Immature natural killer cell (primary cell): ENCODE measurements at regions not wholly inside any gene's neighbourhood (a gene's known extent, or its start where the extent isn't known, plus 50 kb on each side); places are given as distances from the start of the nearest gene placed in this dataset.
"Not testable (repeated sequence)": the region's sequence is repeated elsewhere in the genome, so short reads cannot be mapped to it uniquely, and the experiment has no call there.

ENCODE experiments used
- DNase-seq, 3 donors: peaks; one replicate each; pipeline ENCODE4 v3.0.0; 2022; ENCODE audit warnings: mixed read lengths in 1 of 3
- H3K27ac Mint-ChIP-seq, 6 donors: one replicate each; pipeline ENCODE4 v1.8.0; 2020; ENCODE audit warnings: mixed read lengths in 6 of 6, mild to moderate bottlenecking in 5 of 6, inconsistent platforms in 4 of 6, moderate library complexity in 3 of 6
- H3K27me3 Mint-ChIP-seq, 3 donors: one replicate each; pipeline ENCODE4 v1.8.0; 2020 to 2021; ENCODE audit warnings: low read depth in 3 of 3, mild to moderate bottlenecking in 3 of 3, mixed read lengths in 3 of 3, moderate library complexity in 3 of 3, inconsistent platforms in 1 of 3
- H3K36me3 Mint-ChIP-seq, 3 donors: one replicate each; pipeline ENCODE4 v1.8.0; 2020; ENCODE audit warnings: mixed read lengths in 3 of 3, inconsistent platforms in 2 of 3, mild to moderate bottlenecking in 2 of 3
- H3K4me1 Mint-ChIP-seq, 2 donors: one replicate each; pipeline ENCODE4 v1.8.0; 2020; ENCODE audit warnings: inconsistent platforms in 2 of 2, mild to moderate bottlenecking in 2 of 2, mixed read lengths in 2 of 2, moderate library complexity in 1 of 2
- H3K4me3 Mint-ChIP-seq, 5 donors: one replicate each; pipeline ENCODE4 v1.8.0; 2020; ENCODE audit warnings: mild to moderate bottlenecking in 5 of 5, mixed read lengths in 5 of 5, inconsistent platforms in 3 of 5, moderate library complexity in 3 of 5
- H3K9me3 Mint-ChIP-seq, 6 donors: one replicate each; pipeline ENCODE4 v1.8.0; 2020; ENCODE audit warnings: mild to moderate bottlenecking in 6 of 6, mixed read lengths in 6 of 6, inconsistent platforms in 4 of 6, moderate library complexity in 3 of 6

DNA sequence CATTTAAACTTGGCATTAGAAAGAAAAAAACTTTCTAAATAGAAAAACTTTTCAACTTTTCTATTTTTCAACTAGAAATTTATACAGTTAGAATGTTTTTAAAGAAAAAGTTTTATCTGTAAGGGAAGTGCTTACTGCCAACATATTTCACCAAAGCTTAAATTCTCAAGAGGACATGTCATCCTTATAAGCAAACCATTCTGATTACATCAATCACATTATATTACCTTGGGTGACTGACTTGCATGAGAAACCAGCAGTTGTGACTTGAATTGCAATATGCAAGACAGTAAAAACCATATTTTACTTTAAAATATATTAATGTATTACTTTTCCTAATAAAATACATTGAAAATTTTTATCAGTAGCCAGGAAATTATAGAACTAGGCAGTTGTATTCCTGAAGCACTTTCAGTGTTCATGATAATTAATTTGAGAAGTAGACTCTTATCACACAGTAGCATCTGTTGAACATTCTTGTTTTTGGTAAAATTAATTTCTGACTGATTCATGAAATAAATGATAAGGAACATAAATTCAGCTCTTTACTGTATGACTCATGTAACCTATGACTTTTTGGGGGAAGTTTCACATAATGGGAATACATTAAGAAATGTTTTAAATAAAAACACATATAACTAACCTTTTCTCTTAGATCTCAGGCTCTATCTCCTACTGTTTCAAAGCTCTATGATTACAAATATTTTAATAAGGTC lies 345.0 kb upstream of the CCDC179 start:
- Mint-ChIP-seq H3K4me3 (no peak overlapping the region), H3K9me3 (peaks cover 0 to 5% (median under 1%) of the 10 kb centered on the region in 6 donors), H3K27ac (no peak overlapping the region), H3K36me3 (peaks cover 0 to 10% (median 5%) of the 10 kb centered on the region in 3 donors), H3K4me1 (peaks cover 2 to 14% of the 10 kb centered on the region in 2 donors), H3K27me3 (no peaks in the 10 kb centered on the region)
- no peak for DNase-seq

DNA sequence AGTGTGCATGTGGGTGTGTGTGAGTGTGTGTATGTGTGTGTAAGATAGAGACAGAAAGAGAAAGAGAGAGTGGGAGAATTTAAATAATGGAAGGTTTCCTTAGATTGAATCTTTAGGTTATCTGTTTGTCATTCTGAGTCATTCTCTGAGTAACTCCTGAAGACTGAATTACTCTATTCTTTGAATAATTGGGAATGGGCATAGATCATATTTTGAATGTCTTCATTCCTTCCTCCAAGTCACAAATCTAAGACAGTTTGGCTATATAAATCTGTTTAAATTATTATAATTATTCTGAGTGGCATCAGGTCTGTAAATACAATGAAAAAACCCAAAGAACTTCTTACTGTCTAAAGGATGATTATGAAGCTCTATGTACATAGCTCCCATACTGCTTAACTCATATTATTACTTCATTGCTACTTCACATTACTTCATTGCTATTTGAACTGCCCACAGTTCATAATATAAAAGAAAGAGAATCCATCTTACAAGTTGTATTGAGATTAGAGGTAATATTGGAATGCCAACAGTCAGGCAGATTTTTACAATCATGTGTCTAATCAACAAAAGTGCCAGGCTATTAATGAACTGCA lies 346.6 kb upstream of the CCDC179 start:
- Mint-ChIP-seq H3K9me3 (peaks cover 0 to 5% (median 0%) of the 10 kb centered on the region in 6 donors), H3K36me3 (peaks cover 0 to 8% (median 7%) of the 10 kb centered on the region in 3 donors), H3K4me1 (peaks cover 2 to 14% of the 10 kb centered on the region in 2 donors), H3K27me3 (no peaks in the 10 kb centered on the region), H3K4me3 (no peak overlapping the region), H3K27ac (no peak overlapping the region)
- no peak for DNase-seq

- no peak overlapping the region for H3K4me3 Mint-ChIP-seq
- peaks cover 0 to 3% (median 0%) of the 10 kb centered on the region in 6 donors for H3K9me3 Mint-ChIP-seq
- H3K36me3 Mint-ChIP-seq = peaks cover 0 to 11% (median 5%) of the 10 kb centered on the region in 3 donors
- peaks cover 0 to 4% (median under 1%) of the 10 kb centered on the region in 3 donors for H3K27me3 Mint-ChIP-seq
- no peak for DNase-seq
- no peak overlapping the region for H3K27ac Mint-ChIP-seq
- H3K4me1 Mint-ChIP-seq = peaks cover 2 to 14% of the 10 kb centered on the region in 2 donors
Observed at GRCh38 chr11:23211221-23211620, 350.9 kb upstream of the CCDC179 start.

DNA sequence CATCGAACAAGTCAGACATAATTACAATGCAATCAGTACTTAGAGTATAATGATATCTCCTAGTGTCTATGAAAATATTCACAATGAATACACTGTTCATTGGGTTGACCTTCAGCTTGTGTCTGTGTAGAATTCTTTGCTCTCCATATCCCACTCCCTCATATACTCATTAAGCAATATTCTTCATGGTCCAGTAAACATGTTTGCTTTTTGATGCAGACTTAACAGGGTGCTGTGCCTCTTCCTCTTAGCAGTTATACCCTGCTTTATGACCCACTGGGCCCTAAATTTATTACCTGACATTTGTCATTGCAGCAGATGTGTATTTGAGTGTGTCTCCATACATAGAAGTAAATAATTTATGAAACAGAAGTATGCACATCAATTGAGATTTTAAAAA lies 352.5 kb upstream of the CCDC179 start:
- Mint-ChIP-seq H3K9me3 (peaks cover 0 to 8% (median 0%) of the 10 kb centered on the region in 6 donors), H3K27ac (no peak overlapping the region), H3K27me3 (peaks cover 1 to 4% (median 2%) of the 10 kb centered on the region in 3 donors), H3K36me3 (peaks cover 0 to 11% (median 5%) of the 10 kb centered on the region in 3 donors), H3K4me3 (no peak overlapping the region), H3K4me1 (peaks cover 2 to 14% of the 10 kb centered on the region in 2 donors)
- no peak for DNase-seq

DNA sequence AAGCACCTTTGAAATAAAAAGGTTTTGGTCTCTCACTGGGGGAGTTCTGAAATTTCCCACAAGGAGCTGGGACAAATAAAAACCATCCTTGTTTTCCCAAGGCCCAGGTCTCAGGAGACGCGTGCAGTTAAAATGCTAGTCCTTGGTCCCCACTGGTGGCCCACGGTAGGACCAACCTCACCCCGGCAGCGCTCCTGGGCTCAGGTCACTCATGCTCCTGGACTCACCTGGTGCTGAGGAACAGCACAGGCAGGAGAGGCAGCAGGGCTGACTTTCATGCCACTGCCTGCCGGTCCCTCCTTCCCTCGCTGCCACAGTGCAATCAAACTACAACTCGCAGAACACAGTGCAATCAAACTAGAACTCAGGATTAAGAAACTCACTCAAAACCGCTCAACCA lies 356.8 kb upstream of the CCDC179 start:
- no peaks in the 10 kb centered on the region for H3K4me1 Mint-ChIP-seq
- H3K27ac Mint-ChIP-seq = no peak overlapping the region
- H3K27me3 Mint-ChIP-seq = peaks cover 4 to 8% (median 4%) of the 10 kb centered on the region in 3 donors
- H3K36me3 Mint-ChIP-seq = no peaks in the 10 kb centered on the region
- no peak overlapping the region for H3K4me3 Mint-ChIP-seq
- no peak for DNase-seq
- H3K9me3 Mint-ChIP-seq = peaks cover 0 to 15% (median 1%) of the 10 kb centered on the region in 6 donors

GRCh38 chr11:23220086-23220485 lies 359.8 kb upstream of the CCDC179 start:
- H3K9me3 Mint-ChIP-seq = peaks cover 0 to 15% (median 1%) of the 10 kb centered on the region in 6 donors
- DNase-seq, H3K27me3 Mint-ChIP-seq: not testable (repeated sequence)

DNA sequence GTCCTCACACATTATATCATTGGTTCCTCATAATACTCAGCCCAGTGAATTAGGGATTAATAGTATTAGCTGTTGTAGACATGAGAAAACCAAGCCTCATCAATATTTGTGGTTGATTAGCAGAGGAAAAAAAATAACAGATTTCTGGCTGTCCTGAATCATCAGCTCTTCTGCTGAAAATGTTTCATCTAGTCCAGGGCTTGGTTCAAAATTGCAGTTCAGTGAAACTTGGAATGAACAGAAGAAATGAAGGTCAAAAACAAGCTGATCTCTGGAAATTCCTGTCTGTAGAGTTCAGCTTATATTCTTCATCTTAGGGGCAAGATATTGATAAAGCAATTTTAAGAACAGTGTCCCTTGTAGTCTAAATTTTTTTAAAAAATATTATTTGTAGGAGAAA lies 361.1 kb upstream of the CCDC179 start:
- Mint-ChIP-seq H3K4me1 (no peaks in the 10 kb centered on the region), H3K4me3 (no peak overlapping the region), H3K36me3 (peaks cover 0 to 4% (median 0%) of the 10 kb centered on the region in 3 donors), H3K9me3 (peaks cover 0 to 13% (median 1%) of the 10 kb centered on the region in 6 donors), H3K27me3 (peaks cover 0 to 8% (median 4%) of the 10 kb centered on the region in 3 donors), H3K27ac (no peak overlapping the region)
- DNase-seq = no peak

More at GRCh38 chr11:23220086-23220485, 359.8 kb upstream of the CCDC179 start:
- not testable (repeated sequence) for H3K4me3 Mint-ChIP-seq, H3K4me1 Mint-ChIP-seq, H3K27ac Mint-ChIP-seq, H3K36me3 Mint-ChIP-seq

DNA sequence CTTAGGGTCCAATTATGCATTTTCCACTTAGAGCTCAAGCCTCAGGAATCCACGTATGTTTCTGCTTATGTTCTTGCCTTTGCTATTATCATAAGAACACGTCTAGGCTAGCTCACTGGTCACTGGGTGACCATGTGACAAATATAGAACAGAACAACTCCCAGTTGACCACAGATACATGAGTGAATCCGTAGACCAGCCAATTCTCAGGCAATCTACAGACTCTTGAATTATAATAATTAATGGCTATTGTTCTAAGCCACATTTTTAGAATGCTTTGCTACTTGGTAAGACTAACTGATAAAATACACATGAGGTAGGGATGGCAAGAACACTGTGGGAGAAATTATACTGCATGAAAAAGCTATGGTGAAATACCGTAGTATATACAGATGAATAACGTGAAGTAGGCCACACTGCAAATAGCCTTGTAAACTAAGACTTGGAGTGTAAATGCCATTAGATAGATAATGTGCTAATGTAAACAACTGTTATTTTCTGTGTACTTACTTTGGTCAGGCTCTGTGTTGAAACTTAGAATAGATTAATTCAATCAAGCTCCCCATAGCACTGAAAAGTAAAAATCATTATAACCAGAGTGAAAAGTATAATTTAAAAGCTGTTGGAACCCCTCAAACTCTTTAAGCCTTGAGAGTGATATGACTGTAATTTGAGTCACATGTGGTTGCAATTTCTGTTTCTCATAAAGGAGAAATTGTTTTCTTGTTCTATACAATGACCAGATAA lies 366.2 kb upstream of the CCDC179 start:
- no peaks in the 10 kb centered on the region for H3K9me3 Mint-ChIP-seq

DNA sequence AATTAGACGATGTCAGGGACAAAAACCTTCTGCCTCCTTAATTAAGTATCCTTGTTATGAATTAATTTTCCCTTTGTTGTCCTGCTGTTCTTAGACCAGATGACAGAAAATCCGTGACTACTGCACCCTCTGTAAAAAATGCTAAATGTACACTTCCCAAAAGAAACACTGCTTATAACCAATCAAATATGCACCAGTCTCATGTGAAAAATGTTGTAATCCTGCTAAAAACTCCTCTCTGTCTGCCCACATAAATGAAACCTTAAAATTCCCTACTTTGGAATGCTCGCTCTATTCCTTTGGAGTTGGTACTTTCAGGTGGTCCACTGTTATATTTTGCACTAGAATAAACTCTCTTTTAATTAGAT lies 366.8 kb upstream of the CCDC179 start:
- DNase-seq = no peak
- no peak overlapping the region for H3K4me3 Mint-ChIP-seq
- H3K4me1 Mint-ChIP-seq = no peaks in the 10 kb centered on the region
- no peaks in the 10 kb centered on the region for H3K9me3 Mint-ChIP-seq
- peaks cover 0 to 1% (median 0%) of the 10 kb centered on the region in 3 donors for H3K27me3 Mint-ChIP-seq
- no peak overlapping the region for H3K27ac Mint-ChIP-seq
- peaks cover 0 to 4% (median 0%) of the 10 kb centered on the region in 3 donors for H3K36me3 Mint-ChIP-seq

More for the DNA sequence above, 366.2 kb upstream of the CCDC179 start:
- H3K4me3 Mint-ChIP-seq = no peak overlapping the region
- peaks cover 0 to 4% (median 0%) of the 10 kb centered on the region in 3 donors for H3K36me3 Mint-ChIP-seq
- no peaks in the 10 kb centered on the region for H3K4me1 Mint-ChIP-seq
- no peak for DNase-seq
- peaks cover 0 to 1% (median 0%) of the 10 kb centered on the region in 3 donors for H3K27me3 Mint-ChIP-seq
- no peak overlapping the region for H3K27ac Mint-ChIP-seq

- Mint-ChIP-seq H3K27me3 (peaks cover 0 to 1% (median 0%) of the 10 kb centered on the region in 3 donors), H3K27ac (no peak overlapping the region), H3K9me3 (no peaks in the 10 kb centered on the region), H3K36me3 (peaks cover 0 to 4% (median 0%) of the 10 kb centered on the region in 3 donors), H3K4me1 (no peaks in the 10 kb centered on the region), H3K4me3 (no peak overlapping the region)
- no peak for DNase-seq
Observed at GRCh38 chr11:23232652-23233051, 372.4 kb upstream of the CCDC179 start.

DNA sequence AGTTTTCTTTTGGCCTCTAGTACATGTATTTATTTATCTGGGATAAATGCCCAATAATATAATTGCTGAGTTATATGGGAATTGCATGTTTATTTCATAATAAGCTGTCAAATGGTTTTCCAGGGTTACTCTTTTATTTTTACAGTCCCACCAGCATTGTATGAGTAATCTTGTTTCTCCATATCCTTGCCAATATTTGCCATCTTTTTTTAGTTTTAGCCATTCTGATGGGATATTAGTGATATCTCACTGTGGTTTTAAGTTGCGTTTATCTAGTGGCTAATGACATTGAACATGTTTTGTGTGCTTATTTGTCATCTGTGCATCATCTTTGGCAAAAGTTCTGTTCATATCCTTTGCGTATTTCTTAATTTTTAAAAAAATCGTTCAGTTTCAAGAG lies 372.8 kb upstream of the CCDC179 start:
- peaks cover 0 to 1% (median 0%) of the 10 kb centered on the region in 3 donors for H3K27me3 Mint-ChIP-seq
- H3K9me3 Mint-ChIP-seq = no peaks in the 10 kb centered on the region
- H3K36me3 Mint-ChIP-seq = peaks cover 0 to 4% (median 0%) of the 10 kb centered on the region in 3 donors
- H3K4me1 Mint-ChIP-seq = no peaks in the 10 kb centered on the region
- H3K4me3 Mint-ChIP-seq = no peak overlapping the region
- H3K27ac Mint-ChIP-seq = no peak overlapping the region
- DNase-seq = no peak

- Mint-ChIP-seq H3K4me3 (no peak overlapping the region), H3K27ac (no peak overlapping the region), H3K27me3 (peaks cover 0 to 2% (median 1%) of the 10 kb centered on the region in 3 donors), H3K4me1 (no peaks in the 10 kb centered on the region), H3K9me3 (no peaks in the 10 kb centered on the region), H3K36me3 (peaks cover 0 to 4% (median 0%) of the 10 kb centered on the region in 3 donors)
- no peak for DNase-seq
Observed at GRCh38 chr11:23236826-23237555, 376.7 kb upstream of the CCDC179 start.

DNA sequence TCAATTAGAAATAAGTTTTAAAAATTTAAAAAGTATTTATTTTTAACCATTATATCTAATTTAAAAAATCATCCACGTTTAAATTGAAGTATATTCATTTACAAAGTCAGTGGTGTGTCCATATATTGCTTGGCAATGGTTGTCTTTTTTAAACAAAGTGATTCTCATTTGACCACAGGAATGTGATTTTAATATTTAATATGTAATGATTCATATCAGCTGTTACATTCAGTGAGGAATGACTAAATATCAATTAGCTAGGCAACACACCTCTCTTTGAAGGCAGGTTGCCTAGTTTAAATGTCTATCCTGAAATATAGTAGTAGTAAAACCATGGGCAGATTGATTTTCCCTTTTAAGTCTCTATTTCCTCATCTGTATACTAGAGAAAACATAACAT lies 392.2 kb upstream of the CCDC179 start:
- H3K27me3 Mint-ChIP-seq = peaks cover 0 to under 1% (median 0%) of the 10 kb centered on the region in 3 donors
- H3K9me3 Mint-ChIP-seq = peaks cover 0 to 4% (median 0%) of the 10 kb centered on the region in 6 donors
- H3K36me3 Mint-ChIP-seq = no peaks in the 10 kb centered on the region
- no peak for DNase-seq
- H3K4me3 Mint-ChIP-seq = no peak overlapping the region
- no peaks in the 10 kb centered on the region for H3K4me1 Mint-ChIP-seq
- no peak overlapping the region for H3K27ac Mint-ChIP-seq
